PC-3 (cell line): ENCODE measurements at regions not wholly inside any gene's neighbourhood (a gene's known extent, or its start where the extent isn't known, plus 50 kb on each side); places are given as distances from the start of the nearest gene placed in this dataset.

Experiments
- ATAC-seq: fragments of 200-7000 bp; cut with Tn5 transposase; 2 replicates; pipeline ENCODE4 v1.9.1; 2020; ENCODE audit warnings: mild to moderate bottlenecking, moderate library complexity
- BruUV-seq: library from RNA; stranded (reverse); fragments of 400-500 nt; replicated peaks from 2 replicates; lab custom pipeline; 2021; lab: Mats Ljungman, UMichigan
- CTCF ChIA-PET: fragments of 300-600 bp; sonication (Branson Sonifier 250); formaldehyde crosslinking; loops from one replicate; lab custom pipeline; 2022; ENCODE audit warnings: antibody characterized with exemption; lab: Charles Lee
- POLR2A ChIA-PET: fragments of 300-600 bp; sonication (Branson Sonifier 250); formaldehyde crosslinking; loops from one replicate; lab custom pipeline; 2022; ENCODE audit warnings: antibody characterized with exemption; ENCODE audit not compliant: unreplicated experiment; lab: Charles Lee
- DNase-seq: peaks from one replicate; pipeline ENCODE4 v3.0.0-alpha.2; 2015
- H2AFZ ChIP-seq: fragments of 300-600 bp; sonication (generic); 2 replicates; pipeline ENCODE4 v1.6.0; 2016; ENCODE audit warnings: antibody characterized with exemption, low read length
- H3F3A ChIP-seq: fragments of 300-600 bp; sonication (generic); one replicate; pipeline ENCODE4 v1.6.0; 2017; ENCODE audit warnings: antibody characterized with exemption, low read length, control low read depth, mild to moderate bottlenecking; ENCODE audit not compliant: unreplicated experiment
- H3K27ac ChIP-seq: fragments of 300-600 bp; sonication (generic); 2 replicates; pipeline ENCODE4 v1.5.1; 2016; ENCODE audit warnings: mild to moderate bottlenecking, low read length
- H3K27me3 ChIP-seq: fragments of 300-600 bp; sonication (generic); 2 replicates; pipeline ENCODE4 v1.6.1; 2016; ENCODE audit warnings: low read length, mixed read lengths
- H3K36me3 ChIP-seq: fragments of 300-600 bp; sonication (generic); 2 replicates; pipeline ENCODE4 v1.6.1; 2016; ENCODE audit warnings: low read depth, mixed run types, low read length, mixed read lengths
- H3K4me1 ChIP-seq: fragments of 300-600 bp; sonication (generic); 2 replicates; pipeline ENCODE4 v1.5.1; 2016; ENCODE audit warnings: low read length; ENCODE audit not compliant: insufficient read depth
- H3K4me2 ChIP-seq: fragments of 300-600 bp; sonication (generic); 2 replicates; pipeline ENCODE4 v1.6.0; 2016; ENCODE audit warnings: low read length
- H3K4me3 ChIP-seq: fragments of 300-600 bp; sonication (generic); 2 replicates; pipeline ENCODE4 v1.5.1; 2016; ENCODE audit warnings: mild to moderate bottlenecking, low read length, mixed read lengths
- H3K79me2 ChIP-seq: fragments of 300-600 bp; sonication (generic); 2 replicates; pipeline ENCODE4 v1.6.1; 2017; ENCODE audit warnings: low read length, mixed read lengths
- H3K9ac ChIP-seq: fragments of 300-600 bp; sonication (generic); 2 replicates; pipeline ENCODE4 v1.6.0; 2016; ENCODE audit warnings: mild to moderate bottlenecking, low read length
- H3K9me2 ChIP-seq: fragments of 300-600 bp; sonication (generic); replicated peaks from 2 replicates; pipeline ENCODE4 v1.6.1; 2016; ENCODE audit warnings: mixed run types, low read length, mixed read lengths
- H3K9me3 ChIP-seq: fragments of 300-600 bp; sonication (generic); 2 replicates; pipeline ENCODE4 v1.6.1; 2016; ENCODE audit warnings: low read length, mixed read lengths
- H4K20me1 ChIP-seq: fragments of 300-600 bp; sonication (generic); 2 replicates; pipeline ENCODE4 v1.6.1; 2016; ENCODE audit warnings: low read length, mixed read lengths
- CTCF ChIP-seq: fragments of 300-600 bp; sonication (generic); conservative IDR thresholded peaks from 2 replicates; pipeline ENCODE4 v1.5.1; 2017; ENCODE audit warnings: antibody characterized with exemption, low read depth, mild to moderate bottlenecking, low read length
- EZH2 ChIP-seq: fragments of 300-600 bp; sonication (generic); IDR thresholded peaks from one replicate; pipeline ENCODE4 v1.6.1; 2017; ENCODE audit warnings: antibody characterized with exemption, mild to moderate bottlenecking, low read length; ENCODE audit not compliant: unreplicated experiment
- EZH2phosphoT487 ChIP-seq: fragments of 300-600 bp; sonication (generic); IDR thresholded peaks from 2 replicates; pipeline ENCODE4 v1.6.1; 2018; ENCODE audit warnings: mild to moderate bottlenecking, antibody characterized with exemption, low read length, borderline replicate concordance
- intact Hi-C: fragments of 100-400 bp; cut with micrococcal nuclease; formaldehyde crosslinking; loops from 2 replicates; pipeline ENCODE4 v1.9.0; 2023

- H3K79me2 ChIP-seq, result no peaks in the 10 kb centered on the region
- no peaks in the 10 kb centered on the region for H3K27me3 ChIP-seq
- no peaks in the 10 kb centered on the region for H4K20me1 ChIP-seq
- intact Hi-C loops, result no loop called here
- ATAC-seq (no peak), DNase-seq (no peak)
- ChIA-PET CTCF (no interaction called here), POLR2A (no interaction called here)
- H3K9me2 ChIP-seq, result no peaks in the 10 kb centered on the region
- no peak overlapping the region for H3K4me2 ChIP-seq
- H3F3A ChIP-seq, result no peaks in the 10 kb centered on the region
- TF ChIP-seq EZH2 (no peak), CTCF (no peak), EZH2phosphoT487 (no peak)
- H3K9me3 ChIP-seq, result no peaks in the 10 kb centered on the region
- no peak overlapping the region for H2AFZ ChIP-seq
- H3K36me3 ChIP-seq, result no peaks in the 10 kb centered on the region
- H3K27ac ChIP-seq, result no peak overlapping the region
- no TSS peak for BruUV-seq
- no peak overlapping the region for H3K9ac ChIP-seq
- no peak overlapping the region for H3K4me3 ChIP-seq
- H3K4me1 ChIP-seq, result peaks cover 13% of the 10 kb centered on the region
Observed at GRCh38 chrX:78388663-78389062, 61.3 kb upstream of the CYSLTR1 start.

- DNase-seq (no peak), ATAC-seq (no peak)
- Histone ChIP-seq H3K4me2 (no peak overlapping the region), H2AFZ (no peak overlapping the region), H3K27me3 (no peaks in the 10 kb centered on the region), H3K36me3 (no peaks in the 10 kb centered on the region), H3K4me3 (no peak overlapping the region), H3K27ac (no peak overlapping the region), H3K4me1 (peaks cover 16% of the 10 kb centered on the region), H4K20me1 (no peaks in the 10 kb centered on the region), H3K79me2 (no peaks in the 10 kb centered on the region), H3F3A (no peaks in the 10 kb centered on the region), H3K9me3 (no peaks in the 10 kb centered on the region), H3K9ac (no peak overlapping the region), H3K9me2 (no peaks in the 10 kb centered on the region)
- intact Hi-C loops, result no loop called here
- no TSS peak for BruUV-seq
- CTCF ChIA-PET, result no interaction called here
- POLR2A ChIA-PET, result no interaction called here
- no peak for TF ChIP-seq CTCF
- no peak for TF ChIP-seq EZH2
- TF ChIP-seq EZH2phosphoT487, result no peak
Observed at GRCh38 chrX:78387364-78387763, 60.0 kb upstream of the CYSLTR1 start.

DNA sequence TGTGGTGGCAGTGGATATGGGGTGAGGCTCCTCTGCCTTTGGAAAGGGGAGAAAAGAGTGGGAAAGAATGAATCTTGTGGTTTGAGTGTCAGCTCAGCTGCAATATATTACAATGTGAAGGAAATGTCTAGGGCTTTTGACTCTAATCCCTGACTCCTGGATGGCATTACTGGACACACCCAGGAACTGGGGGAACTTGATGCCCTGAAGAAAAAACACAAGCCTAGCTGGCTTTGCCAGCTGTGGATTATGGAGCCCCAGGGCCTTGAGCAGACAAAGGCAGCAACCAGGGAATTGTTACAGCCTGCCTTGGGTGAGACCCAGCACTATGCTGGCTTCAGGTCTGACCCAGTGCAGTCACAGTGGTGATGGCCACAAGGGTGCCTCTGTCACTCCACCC is 57.1 kb upstream of the CYSLTR1 start:
- intact Hi-C loops, result no loop called here
- Histone ChIP-seq H3K79me2 (no peaks in the 10 kb centered on the region), H3K4me2 (no peak overlapping the region), H3K4me1 (peaks cover 18% of the 10 kb centered on the region), H3K36me3 (no peaks in the 10 kb centered on the region), H3K9me3 (no peaks in the 10 kb centered on the region), H3K9ac (no peak overlapping the region; the same call in 1 of the 2 replicates), H2AFZ (no peak overlapping the region), H3K9me2 (no peaks in the 10 kb centered on the region), H3K4me3 (no peak overlapping the region), H3K27me3 (no peaks in the 10 kb centered on the region), H3F3A (no peaks in the 10 kb centered on the region), H3K27ac (peak overlapping the region; percentile 73), H4K20me1 (no peaks in the 10 kb centered on the region)
- peak; percentile 59 for ATAC-seq
- ChIA-PET POLR2A (no interaction called here), CTCF (no interaction called here)
- DNase-seq, result peak; percentile 72
- no TSS peak for BruUV-seq
- TF ChIP-seq CTCF, result no peak
- no peak for TF ChIP-seq EZH2phosphoT487
- no peak for TF ChIP-seq EZH2
